DMS 273 (cell line): ENCODE measurements at regions not wholly inside any gene's neighbourhood (a gene's known extent, or its start where the extent isn't known, plus 50 kb on each side); places are given as distances from the start of the nearest gene placed in this dataset.
A peak's percentile ranks its signal among the peaks of the same experiment; 100 is the strongest.
"Not testable (repeated sequence)": the region's sequence is repeated elsewhere in the genome, so short reads cannot be mapped to it uniquely, and the experiment has no call there.

Experiments used
- DNase-seq: peaks from one replicate; lab custom pipeline; 2025; ENCODE audit not compliant: unreplicated experiment; lab: John Stamatoyannopoulos, UW

DNA sequence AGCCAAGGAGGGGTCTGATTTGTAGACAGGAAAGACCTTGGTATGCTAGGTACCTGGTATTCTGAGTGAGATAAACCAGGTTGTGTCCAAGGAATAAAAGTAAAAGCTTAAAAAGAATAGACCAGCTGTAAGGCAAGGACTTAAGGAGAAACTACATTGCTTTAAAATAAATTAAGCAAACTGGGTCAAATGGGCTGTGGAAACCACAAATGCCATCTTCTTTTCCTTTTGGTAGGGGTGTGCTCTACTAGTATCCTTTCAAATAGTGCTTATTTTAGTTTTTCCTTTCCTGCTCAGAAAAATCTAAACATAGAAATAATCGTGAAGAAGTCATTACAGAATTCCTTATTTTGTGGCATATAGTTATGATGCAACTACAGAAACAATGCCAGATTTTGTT is 138.6 kb upstream of the KLF12 start:
- no peak for DNase-seq

GRCh38 chr13:74270018-74270417 is 135.8 kb upstream of the KLF12 start:
- no peak for DNase-seq

DNA sequence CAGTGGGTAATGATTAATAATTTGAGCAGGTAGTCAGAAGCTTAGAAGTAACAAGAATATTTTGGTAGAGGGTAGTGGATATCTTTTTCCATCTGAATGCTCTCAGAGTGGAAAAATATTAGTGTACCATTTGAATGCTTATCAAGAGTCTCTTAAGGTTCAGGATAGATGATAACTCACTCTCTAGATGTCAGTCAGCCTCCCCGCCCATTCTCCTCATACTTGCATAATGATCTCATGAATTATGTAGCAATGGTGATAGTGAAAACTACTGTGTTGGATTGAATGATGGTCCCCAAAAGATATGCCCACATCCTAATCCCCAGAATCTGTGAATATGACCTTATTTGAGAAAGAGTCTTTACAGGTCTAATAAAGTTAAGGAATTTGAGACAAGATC is 132.7 kb upstream of the KLF12 start:
- DNase-seq, result no peak

- DNase-seq, result no peak
Measured at GRCh38 chr13:74266309-74266708, 132.1 kb upstream of the KLF12 start.

- no peak for DNase-seq
Measured at GRCh38 chr13:74264333-74264732, 130.1 kb upstream of the KLF12 start.

DNA sequence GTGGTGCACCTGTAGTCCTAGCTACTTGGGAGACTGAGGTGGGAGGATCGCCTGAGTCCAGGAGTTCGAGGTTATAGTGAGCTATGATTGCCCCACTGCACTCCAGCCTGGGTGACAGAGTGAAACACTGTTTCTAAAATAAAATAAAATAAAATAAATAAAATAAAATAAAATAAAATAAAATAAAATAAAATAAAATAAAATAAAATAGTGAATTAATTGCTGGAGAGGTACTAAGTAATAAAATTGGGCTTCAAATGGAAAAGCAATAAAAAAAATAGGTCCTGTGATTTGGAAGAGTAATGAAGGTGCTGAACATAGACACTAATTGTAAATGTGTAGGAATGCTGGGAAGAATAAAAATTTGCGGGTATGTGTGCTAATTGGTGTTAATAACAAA is 126.2 kb upstream of the KLF12 start:
- DNase-seq, result not testable (repeated sequence)

DNA sequence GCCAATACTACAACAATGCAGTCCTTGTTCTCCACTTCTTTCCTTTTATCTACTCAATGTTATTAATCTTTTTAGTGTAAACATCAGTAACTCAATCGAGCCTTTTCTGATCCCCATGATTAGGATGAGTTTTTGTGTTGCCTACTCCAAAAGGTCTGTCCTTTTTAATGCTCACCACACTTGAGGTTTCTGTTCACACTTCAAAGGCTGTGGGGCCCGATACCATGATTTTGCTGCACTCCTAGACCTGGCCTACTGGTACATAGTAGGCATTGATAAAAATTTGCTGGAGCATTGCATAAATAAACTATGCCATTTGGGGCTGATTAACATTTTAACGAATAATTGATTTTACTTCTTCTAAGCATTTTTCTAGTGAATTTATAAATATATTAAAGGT is 125.4 kb upstream of the KLF12 start:
- DNase-seq, result no peak

DNA sequence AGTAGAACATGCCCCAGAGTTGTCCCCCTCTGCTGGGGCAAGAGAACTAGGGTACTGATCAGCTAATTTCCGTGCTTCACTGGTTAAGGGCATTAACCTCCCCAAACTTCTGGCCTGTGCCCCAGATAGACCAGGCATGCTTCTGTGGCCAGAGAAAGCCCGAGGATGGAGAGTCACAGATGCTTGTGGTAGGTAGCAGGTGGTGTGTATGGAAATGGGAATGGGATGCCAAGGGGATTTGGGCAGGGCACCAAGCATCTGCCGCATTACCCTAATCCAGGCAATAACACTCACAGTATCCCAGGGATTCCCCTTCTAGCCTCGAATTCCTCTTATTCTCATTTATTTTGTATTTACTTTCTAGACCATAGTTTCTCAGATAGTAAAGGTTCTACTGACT is 124.8 kb upstream of the KLF12 start:
- DNase-seq, result peak; percentile 89

DNA sequence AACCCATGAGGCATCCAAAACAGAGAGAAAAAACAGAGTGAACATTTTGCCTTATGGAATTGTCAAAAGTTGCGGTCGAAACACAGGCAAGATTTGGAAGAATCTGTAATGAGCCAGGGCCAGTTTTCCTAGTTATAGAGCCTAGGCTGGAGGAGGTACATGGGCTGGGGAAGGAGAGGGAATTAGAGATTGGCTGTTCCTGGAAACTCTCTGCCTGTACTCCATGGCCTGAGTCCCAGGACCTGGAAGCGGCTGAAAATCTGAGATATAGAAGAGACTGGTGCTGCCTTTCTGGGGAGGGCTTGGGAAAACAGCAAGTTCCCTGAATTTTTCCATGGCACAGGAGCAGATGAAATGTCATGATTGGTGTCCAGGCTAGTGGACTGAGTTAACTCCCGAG is 122.8 kb upstream of the KLF12 start:
- DNase-seq, result no peak

DNA sequence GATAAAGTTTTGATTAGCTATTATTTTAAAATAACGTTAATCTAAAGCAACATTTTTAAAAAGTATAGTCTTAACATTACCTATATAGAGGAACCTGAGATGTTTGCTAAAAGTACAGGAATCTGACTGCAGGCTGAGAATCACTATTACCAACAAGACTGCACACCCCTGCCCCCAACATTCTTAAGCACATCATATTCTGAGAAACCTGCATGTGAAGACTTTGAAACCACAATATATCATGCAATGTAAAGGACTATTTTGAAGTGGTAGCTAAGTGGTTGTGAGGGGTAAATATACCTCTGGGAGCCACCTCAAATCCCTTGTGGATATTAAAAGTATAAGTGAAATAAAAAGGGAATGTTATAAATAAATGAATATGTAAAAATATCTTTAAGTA is 119.0 kb upstream of the KLF12 start:
- no peak for DNase-seq

- peak; percentile 14 for DNase-seq
Measured at GRCh38 chr13:74251778-74252519, 117.7 kb upstream of the KLF12 start.

DNA sequence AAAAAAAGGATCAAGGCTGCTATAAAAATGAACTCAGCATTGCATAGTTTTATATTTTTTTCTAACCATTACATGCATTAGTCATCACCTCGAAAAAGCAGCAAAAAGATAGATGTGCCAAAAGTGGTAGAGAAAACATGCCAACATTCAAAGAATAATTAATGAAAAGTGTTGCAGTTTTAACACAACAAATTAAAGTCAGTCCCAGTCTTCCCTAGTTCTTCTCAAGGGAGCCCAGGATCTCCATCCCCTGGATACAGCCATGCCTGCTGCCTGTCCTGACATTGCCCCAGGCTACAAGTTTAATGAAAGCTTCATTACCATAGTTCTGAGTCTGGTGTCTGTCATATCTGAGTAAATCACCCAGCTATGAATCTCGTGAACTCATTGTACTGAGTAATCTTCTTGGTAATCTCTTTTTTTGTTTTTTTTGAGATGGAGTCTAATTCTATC is 116.6 kb upstream of the KLF12 start:
- DNase-seq, result no peak

DNA sequence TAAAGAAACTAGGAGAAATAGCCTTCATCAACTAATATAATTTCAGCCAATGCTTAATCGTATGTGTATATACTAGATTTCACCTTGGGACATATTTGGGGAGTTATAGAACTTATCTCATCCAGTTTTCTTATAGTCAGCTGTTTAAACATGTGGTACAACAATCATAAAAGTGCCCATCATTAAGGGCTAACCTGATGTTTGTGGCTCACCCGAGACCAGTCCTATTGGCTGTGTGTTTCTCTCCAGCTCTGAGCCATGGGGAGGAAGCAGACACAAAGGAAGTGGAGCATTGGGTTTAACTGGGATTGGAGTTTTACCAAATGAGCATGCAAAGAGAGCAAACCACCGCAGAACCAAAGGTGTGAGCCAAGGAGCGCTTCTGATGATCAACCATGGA is 114.3 kb upstream of the KLF12 start:
- DNase-seq, result no peak

GRCh38 chr13:74246487-74246886 is 112.3 kb upstream of the KLF12 start:
- peak; percentile 43 for DNase-seq

- DNase-seq, result no peak
Measured at GRCh38 chr13:74243637-74244526, 109.7 kb upstream of the KLF12 start.

GRCh38 chr13:74241343-74241742 is 107.1 kb upstream of the KLF12 start:
- DNase-seq, result not testable (repeated sequence)

- DNase-seq, result no peak
Measured at GRCh38 chr13:74230984-74231501, 96.8 kb upstream of the KLF12 start.

GRCh38 chr13:74229242-74229641 is 95.0 kb upstream of the KLF12 start:
- no peak for DNase-seq

DNA sequence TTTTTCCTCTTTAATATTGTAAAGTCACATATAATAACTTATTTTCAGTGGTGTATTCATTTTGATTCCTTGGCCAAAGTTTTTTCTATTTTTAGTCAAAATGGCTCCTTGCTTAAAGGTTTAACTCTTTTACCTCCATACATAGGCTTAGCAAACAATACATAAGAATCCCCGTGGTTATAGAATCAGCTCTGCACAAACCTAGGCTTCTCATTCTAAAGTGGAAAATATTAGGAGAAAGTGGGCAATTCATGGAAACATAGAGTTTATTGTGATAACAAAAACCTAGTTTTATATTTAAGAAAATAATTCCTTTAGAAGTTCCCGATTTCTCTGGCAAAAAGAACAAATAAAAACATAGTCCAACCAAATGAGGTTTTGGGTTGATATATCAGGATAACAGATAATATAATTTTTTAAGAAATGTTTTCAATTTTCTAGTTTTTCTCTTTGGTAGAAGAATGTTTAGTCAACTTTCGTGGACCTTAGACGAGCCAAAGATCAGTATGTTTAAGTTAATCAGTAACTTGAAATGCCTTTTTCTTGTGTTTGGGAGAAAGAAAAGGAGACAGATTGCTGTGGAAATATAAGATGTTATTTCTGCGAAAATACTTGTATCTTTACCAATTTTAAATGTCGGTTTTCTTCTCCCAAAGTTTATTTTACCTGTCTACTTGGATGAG is 93.4 kb upstream of the KLF12 start:
- DNase-seq, result no peak

GRCh38 chr13:74226791-74227475 is 92.7 kb upstream of the KLF12 start:
- DNase-seq, result no peak

DNA sequence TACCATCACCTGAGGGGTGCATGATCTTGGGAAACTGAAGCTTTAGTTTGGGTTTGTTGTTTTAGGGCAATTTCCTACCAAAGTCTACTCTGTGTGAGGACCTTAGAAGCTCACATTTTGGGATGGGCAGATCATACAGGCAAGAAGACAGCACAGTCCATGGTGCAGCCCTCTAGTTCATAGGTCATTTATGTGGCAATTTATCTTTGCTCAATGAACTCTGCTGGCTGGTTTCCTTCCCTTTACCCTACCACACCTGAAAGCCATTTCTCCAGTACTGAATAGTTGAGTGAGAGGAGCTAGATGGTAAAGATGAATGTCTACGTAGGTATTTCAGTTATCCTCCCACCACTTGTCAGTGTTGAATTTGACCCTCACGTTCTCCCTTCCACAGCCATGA is 87.5 kb upstream of the KLF12 start:
- no peak for DNase-seq
